ENCODE measurements at regions not wholly inside any gene's neighbourhood (a gene's known extent, or its start where the extent isn't known, plus 50 kb on each side); places are given as distances from the start of the nearest gene placed in this dataset.
"Not testable (repeated sequence)": the region's sequence is repeated elsewhere in the genome, so short reads cannot be mapped to it uniquely, and the experiment has no call there.

DNA sequence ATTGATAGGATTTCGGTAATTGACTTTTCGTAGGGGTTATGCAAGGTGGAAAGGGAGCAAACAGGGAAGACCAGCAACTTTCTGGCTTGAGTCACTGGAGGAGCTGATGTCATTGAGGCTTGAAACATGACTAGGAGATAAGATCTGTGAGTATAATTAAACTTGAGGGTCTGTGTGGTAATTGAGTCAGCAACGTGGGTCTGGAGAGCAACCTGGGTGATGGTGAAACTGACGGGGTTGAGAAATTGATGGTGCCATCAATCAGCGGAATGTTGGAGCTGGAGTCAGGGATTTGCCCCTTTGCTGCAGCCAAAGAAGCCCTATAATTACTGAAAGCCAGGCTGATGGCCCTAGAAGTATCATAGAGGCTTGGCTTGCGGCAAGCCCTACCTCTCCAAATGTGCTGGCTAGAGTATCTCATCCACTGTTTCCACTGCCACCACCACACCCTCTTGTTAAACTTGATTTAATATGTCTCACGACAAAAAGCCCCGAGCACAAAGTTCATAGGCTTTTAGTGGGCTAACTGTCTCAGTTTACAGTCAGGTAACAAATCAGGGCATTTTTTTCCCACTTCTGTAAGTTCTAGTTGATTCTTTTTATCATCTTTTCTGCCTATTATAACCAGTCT is 186.9 kb upstream of the ELAC2 start:
- ATAC-seq = no peak

DNA sequence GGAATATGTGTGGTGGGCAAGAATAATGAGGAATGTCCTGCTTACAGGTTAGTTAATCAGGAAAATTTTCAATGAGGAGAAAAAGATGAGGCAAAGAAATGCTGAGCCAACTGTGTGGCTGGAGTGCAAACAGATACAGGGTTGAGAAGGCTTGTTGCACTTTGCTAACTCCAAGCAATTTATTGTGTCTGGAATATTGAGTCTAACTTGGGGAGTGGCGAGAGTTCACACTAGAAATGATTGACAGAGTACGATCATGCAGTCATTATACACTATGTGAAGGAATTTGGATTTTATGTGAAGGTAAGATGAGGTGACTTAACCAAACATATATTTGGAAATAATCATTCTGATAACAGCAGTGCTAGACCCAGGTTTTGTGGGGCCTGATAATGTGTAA is 185.0 kb upstream of the ELAC2 start:
- no peak for ATAC-seq

GRCh38 chr17:13200671-13201070 is 182.8 kb upstream of the ELAC2 start:
- no peak for ATAC-seq

- no peak for ATAC-seq
These were observed 181.6 kb upstream of the ELAC2 start for GRCh38 chr17:13199425-13199824.

DNA sequence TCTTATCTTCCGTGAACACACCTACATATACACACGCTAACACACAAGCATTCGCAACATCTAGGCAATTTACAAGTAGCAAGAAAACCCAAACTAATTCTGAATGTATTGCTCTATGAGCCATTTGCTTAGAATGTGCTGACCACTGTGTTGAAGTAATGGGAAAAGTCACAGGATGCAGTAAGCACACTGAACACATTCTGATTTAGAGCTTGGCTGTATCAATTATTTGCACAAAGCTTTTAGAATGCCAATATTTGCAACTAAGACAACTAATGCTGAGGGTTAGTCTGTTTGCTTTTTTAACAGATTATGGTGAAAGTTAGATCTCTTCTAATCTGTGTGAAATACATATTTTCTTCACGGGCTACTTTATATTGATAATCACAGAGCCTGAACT is 179.8 kb upstream of the ELAC2 start:
- ATAC-seq = no peak

- ATAC-seq = no peak
These were observed 177.1 kb upstream of the ELAC2 start for GRCh38 chr17:13194887-13195286.

- ATAC-seq = no peak
These were observed 165.0 kb upstream of the ELAC2 start for GRCh38 chr17:13182854-13183253.

DNA sequence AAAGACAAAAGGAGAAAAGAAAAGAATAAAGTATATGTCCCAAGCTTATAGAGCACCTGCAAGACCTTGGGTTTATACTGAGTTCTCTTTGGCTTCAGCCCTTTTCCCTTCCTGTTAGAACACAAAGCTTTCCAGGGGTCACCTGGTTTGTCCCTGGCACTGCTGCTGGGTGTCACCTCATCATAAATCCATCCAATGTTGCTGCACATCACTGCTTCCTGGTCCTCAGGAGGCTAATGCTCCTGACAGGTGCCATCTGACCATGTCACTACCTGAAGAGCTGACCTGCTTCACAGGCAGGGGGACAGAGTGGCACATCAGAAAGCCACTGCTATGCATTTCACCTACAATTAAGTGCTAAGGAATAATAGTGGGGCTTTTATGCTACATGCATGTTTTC is 164.6 kb upstream of the ELAC2 start:
- ATAC-seq = no peak

DNA sequence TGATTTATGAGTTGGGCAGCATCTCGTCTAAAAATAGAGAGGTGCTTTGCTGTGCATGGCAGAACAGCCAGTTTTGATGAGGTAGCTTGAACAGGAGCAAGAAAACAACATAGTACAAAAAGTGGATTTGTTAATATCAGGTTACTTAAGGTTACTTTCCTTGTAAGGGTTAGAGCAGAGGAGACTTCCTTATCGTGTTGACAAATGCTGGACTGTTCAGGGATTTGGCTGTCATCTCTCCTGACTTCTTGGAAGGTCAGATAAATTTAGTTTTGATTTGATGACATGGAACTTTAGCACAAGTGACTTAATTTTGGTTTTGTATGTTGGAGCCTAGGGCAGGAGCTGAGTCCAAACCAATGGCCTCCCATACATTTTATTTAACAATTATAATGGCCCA is 163.9 kb upstream of the ELAC2 start:
- ATAC-seq = no peak

DNA sequence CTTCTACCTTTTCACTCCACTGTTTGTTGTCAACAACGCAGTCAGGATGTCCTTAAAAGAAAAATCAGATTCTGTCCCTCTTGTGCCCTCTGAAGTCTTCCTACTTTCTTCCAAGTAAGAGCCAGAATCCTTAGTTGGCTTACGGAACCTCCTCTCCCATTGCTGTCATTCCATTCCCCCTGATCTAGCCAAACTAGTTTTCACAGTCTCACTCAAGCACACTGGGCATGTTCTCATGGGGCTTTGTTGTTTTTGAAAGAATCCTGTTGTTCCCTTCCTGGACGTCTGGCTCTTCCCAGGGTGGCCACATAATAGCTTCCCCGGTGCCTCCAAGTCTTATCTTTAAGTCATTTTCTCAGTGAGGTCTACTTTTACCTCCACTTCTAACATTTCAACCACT is 158.6 kb upstream of the ELAC2 start:
- no peak for ATAC-seq

DNA sequence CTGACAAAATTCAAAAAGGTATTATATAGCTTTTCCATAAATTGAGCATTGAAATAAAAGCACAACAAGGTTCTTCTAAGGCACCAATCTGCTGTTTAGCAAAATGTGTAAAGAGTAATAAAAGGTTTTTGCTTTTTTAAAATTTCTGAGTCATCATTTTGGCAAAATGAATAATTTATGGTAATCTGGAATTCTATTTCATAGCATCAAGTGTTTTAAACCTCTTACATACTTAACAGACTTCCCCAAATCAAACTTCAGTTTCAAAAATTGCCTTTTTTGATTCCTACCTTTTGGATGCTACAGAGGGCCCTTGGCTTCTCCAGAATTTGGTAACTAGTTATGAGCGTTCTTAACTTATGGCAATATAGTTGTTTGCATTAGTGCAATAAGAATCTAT is 154.0 kb upstream of the ELAC2 start:
- ATAC-seq = no peak

- ATAC-seq = no peak
These were observed 144.5 kb upstream of the ELAC2 start for GRCh38 chr17:13162361-13162760.

DNA sequence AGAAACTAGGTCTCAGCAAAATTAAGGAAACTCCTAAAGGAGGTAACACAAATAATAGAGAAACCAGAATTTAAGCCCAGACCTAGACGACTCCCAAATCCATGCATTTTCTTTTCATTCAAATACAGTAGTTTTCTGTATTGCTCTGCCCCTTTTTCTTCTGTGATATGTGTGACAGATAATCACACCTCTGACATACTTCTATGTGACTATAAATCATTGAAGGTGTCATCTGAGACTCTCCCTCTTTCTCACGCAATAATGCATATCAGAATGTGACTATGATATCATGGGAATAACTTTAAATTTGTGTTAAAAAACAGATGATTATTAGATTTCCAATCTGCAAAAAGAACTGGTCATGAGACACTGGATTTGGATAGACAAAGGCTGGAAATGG is 143.0 kb upstream of the ELAC2 start:
- ATAC-seq = no peak

DNA sequence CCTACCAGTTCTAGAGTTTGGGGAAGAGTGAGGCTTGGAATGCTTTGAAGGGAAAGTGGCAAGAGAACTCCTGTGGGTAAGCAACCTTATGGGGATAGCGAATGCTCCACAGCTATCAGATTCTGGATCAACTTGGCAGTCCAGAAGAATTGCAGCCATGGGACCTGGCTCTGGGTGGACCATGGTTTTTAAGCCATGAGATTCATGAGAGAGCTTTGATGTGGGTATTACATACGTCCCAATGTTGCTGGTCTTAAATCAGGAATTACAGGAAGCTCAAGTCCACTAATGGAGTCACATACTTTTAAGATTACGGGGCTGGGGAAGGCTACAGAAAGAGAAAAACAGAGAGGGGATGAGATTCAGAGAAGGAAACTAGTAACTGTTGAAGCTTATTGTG is 142.5 kb upstream of the ELAC2 start:
- no peak for ATAC-seq

DNA sequence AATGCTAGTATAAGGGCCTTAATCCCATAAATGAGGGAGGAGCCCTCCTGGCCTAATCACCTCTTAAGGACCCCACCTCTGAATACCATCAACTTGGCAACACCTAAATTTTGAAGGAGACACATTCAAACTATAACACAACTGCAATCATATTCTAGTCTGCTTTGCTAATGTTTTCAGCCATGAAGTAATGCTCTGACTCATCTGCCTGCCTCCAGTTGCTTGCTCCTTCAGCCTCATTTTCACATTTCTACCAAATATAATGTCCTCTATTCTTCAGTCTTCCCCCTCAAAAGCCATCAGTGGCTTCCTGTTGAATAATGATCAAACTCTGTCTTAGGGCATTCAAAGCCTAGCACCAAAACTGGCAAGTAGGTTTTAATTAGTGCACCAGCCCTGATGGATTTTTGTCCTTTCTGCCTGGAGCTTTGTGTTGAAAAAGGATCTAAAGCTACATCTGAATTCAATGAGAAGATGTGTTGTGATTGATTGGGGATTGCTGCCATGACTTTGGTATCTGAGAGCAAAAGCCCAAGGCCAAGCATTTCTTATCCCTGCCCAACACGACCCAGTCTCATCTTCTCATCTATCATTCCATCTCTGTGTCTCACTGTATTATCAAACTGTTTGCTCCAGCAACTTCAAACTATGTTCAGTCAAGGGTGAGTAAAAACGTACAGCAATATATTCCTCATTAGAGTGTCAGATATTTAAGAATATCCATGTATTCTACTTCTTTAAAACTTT is 140.8 kb upstream of the ELAC2 start:
- ATAC-seq = no peak

DNA sequence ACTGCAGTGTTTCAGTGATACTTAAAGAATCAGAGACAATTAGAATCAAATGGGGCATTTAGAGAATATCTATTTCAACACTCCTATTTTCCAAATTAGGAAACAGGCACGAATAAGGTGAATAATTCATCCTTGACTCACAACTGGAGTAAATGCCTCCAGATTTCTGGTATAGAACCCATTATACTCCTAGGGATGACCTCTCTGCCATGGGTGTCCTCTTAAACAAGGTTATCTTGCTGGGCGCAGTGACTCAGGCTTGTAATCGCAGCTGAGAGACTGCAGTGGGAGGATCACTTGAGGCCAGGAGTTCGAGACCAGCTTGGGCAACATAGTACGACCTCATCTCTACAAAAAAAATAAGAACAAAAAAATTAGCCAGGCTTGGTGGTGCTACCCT is 139.8 kb upstream of the ELAC2 start:
- no peak for ATAC-seq

GRCh38 chr17:13154930-13155329 is 137.1 kb upstream of the ELAC2 start:
- no peak for ATAC-seq

- no peak for ATAC-seq
These were observed 136.6 kb upstream of the ELAC2 start for GRCh38 chr17:13154398-13154797.

DNA sequence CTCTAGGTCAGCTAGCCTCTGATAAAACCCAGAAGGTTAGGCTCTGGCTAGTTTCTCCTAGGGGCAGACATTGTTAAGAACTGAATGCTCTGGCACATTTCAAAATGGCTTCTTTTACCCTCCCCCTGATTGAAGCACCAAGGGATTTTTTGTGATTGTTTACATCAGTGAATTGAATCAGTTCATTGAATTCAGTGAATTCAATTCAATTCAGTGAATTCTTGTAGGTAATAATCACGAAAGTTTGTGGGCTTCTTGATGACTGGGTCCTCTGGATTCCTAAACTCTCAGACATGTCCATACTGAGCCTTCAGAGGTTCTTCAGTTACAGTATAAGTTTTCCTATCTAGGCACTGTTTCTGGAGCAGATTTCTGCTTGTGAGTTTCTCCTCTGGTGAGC is 135.2 kb upstream of the ELAC2 start:
- no peak for ATAC-seq

- ATAC-seq = no peak
These were observed 134.7 kb upstream of the ELAC2 start for GRCh38 chr17:13152501-13152900.

- not testable (repeated sequence) for ATAC-seq
These were observed 132.9 kb upstream of the ELAC2 start for GRCh38 chr17:13150738-13151137.

- ATAC-seq = no peak
These were observed 125.2 kb upstream of the ELAC2 start for GRCh38 chr17:13143001-13143400.

GRCh38 chr17:13140750-13141149 is 122.9 kb upstream of the ELAC2 start:
- no peak for ATAC-seq

GRCh38 chr17:13135506-13135905 is 117.7 kb upstream of the ELAC2 start:
- no peak for ATAC-seq

DNA sequence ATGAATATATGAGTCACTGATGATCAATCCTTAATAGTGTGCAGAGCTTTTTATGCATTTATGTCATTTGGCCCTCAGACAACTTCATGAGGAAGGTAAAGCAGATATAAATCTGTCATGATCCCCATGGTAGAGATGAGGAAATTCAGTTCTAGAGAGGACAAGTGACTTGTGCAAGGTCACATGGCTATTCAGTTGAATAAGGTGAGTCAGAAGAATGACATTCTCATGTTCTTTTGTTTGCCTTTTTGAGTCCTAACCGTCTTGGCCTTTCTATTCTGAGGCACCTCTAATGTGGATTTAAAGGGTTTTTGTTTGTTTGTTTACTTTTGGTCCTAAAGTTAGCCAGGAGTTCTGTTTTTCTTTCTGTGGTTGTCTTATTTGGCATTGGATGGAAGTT is 116.2 kb upstream of the ELAC2 start:
- no peak for ATAC-seq

Measured in esophagus mucosa (tissue), 1 donor.